ENCODE measurements at regions not wholly inside any gene's neighbourhood (a gene's known extent, or its start where the extent isn't known, plus 50 kb on each side); places are given as distances from the start of the nearest gene placed in this dataset.
A peak's percentile ranks its signal among the peaks of the same experiment; 100 is the strongest.
"Not testable (repeated sequence)": the region's sequence is repeated elsewhere in the genome, so short reads cannot be mapped to it uniquely, and the experiment has no call there.

- H3K79me2 ChIP-seq (ENCODE audit: low read length); H3K4me2 ChIP-seq (ENCODE audit: low read length); H3K9ac ChIP-seq (ENCODE audit: low read length); H4K20me1 ChIP-seq (ENCODE audit: low read length); H3F3A ChIP-seq (ENCODE audit: low read length, unreplicated experiment); DNase-seq; H3K27ac ChIP-seq (ENCODE audit: low read length); POLR2A ChIA-PET (ENCODE audit: unreplicated experiment); H3K9me2 ChIP-seq (replicated peaks; ENCODE audit: low read length); H3K4me3 ChIP-seq (ENCODE audit: low read length); intact Hi-C loops (cut with micrococcal nuclease); H3K36me3 ChIP-seq (ENCODE audit: low read depth, low read length); CTCF ChIA-PET; BruUV-seq (replicated peaks); H3K4me1 ChIP-seq (ENCODE audit: insufficient read depth, low read length); H3K27me3 ChIP-seq (ENCODE audit: low read length); H2AFZ ChIP-seq (ENCODE audit: low read length); H3K9me3 ChIP-seq (ENCODE audit: low read length): not testable (repeated sequence)
- ATAC-seq: peak; percentile 42; the same call in 1 of the 2 replicates
Observed at GRCh38 chr15:20025040-20025439, 516.6 kb downstream of the GOLGA6L6 start.

- intact Hi-C loops (cut with micrococcal nuclease); H3K4me3 ChIP-seq (ENCODE audit: low read length); H3K27me3 ChIP-seq (ENCODE audit: low read length); H3K27ac ChIP-seq (ENCODE audit: low read length); H3K36me3 ChIP-seq (ENCODE audit: low read depth, low read length); H3K4me1 ChIP-seq (ENCODE audit: insufficient read depth, low read length); H3K9me3 ChIP-seq (ENCODE audit: low read length); ATAC-seq; H3K9ac ChIP-seq (ENCODE audit: low read length); CTCF ChIA-PET; DNase-seq; BruUV-seq (replicated peaks); H3K4me2 ChIP-seq (ENCODE audit: low read length); H4K20me1 ChIP-seq (ENCODE audit: low read length); H3F3A ChIP-seq (ENCODE audit: low read length, unreplicated experiment); H3K9me2 ChIP-seq (replicated peaks; ENCODE audit: low read length); H2AFZ ChIP-seq (ENCODE audit: low read length); POLR2A ChIA-PET (ENCODE audit: unreplicated experiment); H3K79me2 ChIP-seq (ENCODE audit: low read length): not testable (repeated sequence)
Observed at GRCh38 chr15:20022349-20022748, 519.3 kb downstream of the GOLGA6L6 start.

GRCh38 chr15:20021351-20021750 is 520.2 kb downstream of the GOLGA6L6 start:
- BruUV-seq (replicated peaks); POLR2A ChIA-PET (ENCODE audit: unreplicated experiment): not testable (repeated sequence)
- peak; percentile 71 for ATAC-seq

GRCh38 chr15:20020588-20020987 is 521.0 kb downstream of the GOLGA6L6 start:
- H3K27ac ChIP-seq (ENCODE audit: low read length); H3K4me3 ChIP-seq (ENCODE audit: low read length); DNase-seq; H3K9ac ChIP-seq (ENCODE audit: low read length); CTCF ChIA-PET; H3K27me3 ChIP-seq (ENCODE audit: low read length); H3K9me2 ChIP-seq (replicated peaks; ENCODE audit: low read length); H2AFZ ChIP-seq (ENCODE audit: low read length); intact Hi-C loops (cut with micrococcal nuclease); ATAC-seq; POLR2A ChIA-PET (ENCODE audit: unreplicated experiment); H3K9me3 ChIP-seq (ENCODE audit: low read length); H3K36me3 ChIP-seq (ENCODE audit: low read depth, low read length); H3K79me2 ChIP-seq (ENCODE audit: low read length); H3K4me2 ChIP-seq (ENCODE audit: low read length); H3K4me1 ChIP-seq (ENCODE audit: insufficient read depth, low read length); H4K20me1 ChIP-seq (ENCODE audit: low read length); BruUV-seq (replicated peaks); H3F3A ChIP-seq (ENCODE audit: low read length, unreplicated experiment): not testable (repeated sequence)

More at GRCh38 chr15:20021351-20021750, 520.2 kb downstream of the GOLGA6L6 start:
- DNase-seq; H3K27ac ChIP-seq (ENCODE audit: low read length); H3K9me2 ChIP-seq (replicated peaks; ENCODE audit: low read length); H3K4me1 ChIP-seq (ENCODE audit: insufficient read depth, low read length); H4K20me1 ChIP-seq (ENCODE audit: low read length); H3K9me3 ChIP-seq (ENCODE audit: low read length); H3K36me3 ChIP-seq (ENCODE audit: low read depth, low read length); H2AFZ ChIP-seq (ENCODE audit: low read length); intact Hi-C loops (cut with micrococcal nuclease); H3F3A ChIP-seq (ENCODE audit: low read length, unreplicated experiment); H3K4me3 ChIP-seq (ENCODE audit: low read length); H3K9ac ChIP-seq (ENCODE audit: low read length); H3K4me2 ChIP-seq (ENCODE audit: low read length); CTCF ChIA-PET; H3K27me3 ChIP-seq (ENCODE audit: low read length); H3K79me2 ChIP-seq (ENCODE audit: low read length): not testable (repeated sequence)

- H2AFZ ChIP-seq (ENCODE audit: low read length); H3K4me2 ChIP-seq (ENCODE audit: low read length); BruUV-seq (replicated peaks); H3K36me3 ChIP-seq (ENCODE audit: low read depth, low read length); intact Hi-C loops (cut with micrococcal nuclease); H3K9me2 ChIP-seq (replicated peaks; ENCODE audit: low read length); H3K27me3 ChIP-seq (ENCODE audit: low read length); H3K9ac ChIP-seq (ENCODE audit: low read length); DNase-seq; H3K79me2 ChIP-seq (ENCODE audit: low read length); H4K20me1 ChIP-seq (ENCODE audit: low read length); H3K27ac ChIP-seq (ENCODE audit: low read length); CTCF ChIA-PET; H3K4me3 ChIP-seq (ENCODE audit: low read length); ATAC-seq; H3K9me3 ChIP-seq (ENCODE audit: low read length); H3K4me1 ChIP-seq (ENCODE audit: insufficient read depth, low read length); H3F3A ChIP-seq (ENCODE audit: low read length, unreplicated experiment); POLR2A ChIA-PET (ENCODE audit: unreplicated experiment): not testable (repeated sequence)
Observed at GRCh38 chr15:20019758-20020157, 521.8 kb downstream of the GOLGA6L6 start.

GRCh38 chr15:20017581-20017980 is 524.0 kb downstream of the GOLGA6L6 start:
- CTCF ChIA-PET; POLR2A ChIA-PET (ENCODE audit: unreplicated experiment): not testable (repeated sequence)

GRCh38 chr15:20016941-20017340 is 524.7 kb downstream of the GOLGA6L6 start:
- H3K79me2 ChIP-seq (ENCODE audit: low read length); H3K9me3 ChIP-seq (ENCODE audit: low read length); H3K36me3 ChIP-seq (ENCODE audit: low read depth, low read length); H3K9ac ChIP-seq (ENCODE audit: low read length); H3K4me3 ChIP-seq (ENCODE audit: low read length); H3K4me1 ChIP-seq (ENCODE audit: insufficient read depth, low read length); intact Hi-C loops (cut with micrococcal nuclease); H3F3A ChIP-seq (ENCODE audit: low read length, unreplicated experiment); BruUV-seq (replicated peaks); H3K9me2 ChIP-seq (replicated peaks; ENCODE audit: low read length); ATAC-seq; H3K27me3 ChIP-seq (ENCODE audit: low read length); CTCF ChIA-PET; POLR2A ChIA-PET (ENCODE audit: unreplicated experiment); DNase-seq; H3K4me2 ChIP-seq (ENCODE audit: low read length); H3K27ac ChIP-seq (ENCODE audit: low read length); H4K20me1 ChIP-seq (ENCODE audit: low read length); H2AFZ ChIP-seq (ENCODE audit: low read length): not testable (repeated sequence)

More at GRCh38 chr15:20017581-20017980, 524.0 kb downstream of the GOLGA6L6 start:
- H4K20me1 ChIP-seq (ENCODE audit: low read length); ATAC-seq; DNase-seq; H3K9me2 ChIP-seq (replicated peaks; ENCODE audit: low read length); H3K27ac ChIP-seq (ENCODE audit: low read length); intact Hi-C loops (cut with micrococcal nuclease); H3K4me3 ChIP-seq (ENCODE audit: low read length); H3K9ac ChIP-seq (ENCODE audit: low read length); BruUV-seq (replicated peaks); H3K4me1 ChIP-seq (ENCODE audit: insufficient read depth, low read length); H3K27me3 ChIP-seq (ENCODE audit: low read length); H3F3A ChIP-seq (ENCODE audit: low read length, unreplicated experiment); H3K36me3 ChIP-seq (ENCODE audit: low read depth, low read length); H3K79me2 ChIP-seq (ENCODE audit: low read length); H2AFZ ChIP-seq (ENCODE audit: low read length); H3K9me3 ChIP-seq (ENCODE audit: low read length); H3K4me2 ChIP-seq (ENCODE audit: low read length): not testable (repeated sequence)
